Natural killer cell treated with Interleukin-12 subunit alpha and Interleukin-12 subunit beta and Interleukin-15 and Interleukin-18, amount 100 ng/mL, for 72 hours (primary cell): ENCODE measurements at regions not wholly inside any gene's neighbourhood (a gene's known extent, or its start where the extent isn't known, plus 50 kb on each side); places are given as distances from the start of the nearest gene placed in this dataset.
"Not testable (repeated sequence)": the region's sequence is repeated elsewhere in the genome, so short reads cannot be mapped to it uniquely, and the experiment has no call there.

Experiments
- ATAC-seq, 2 donors: fragments of 150-1000 bp; cut with Tn5 transposase in 1 of 2; sonication (Bioruptor Pico), chemical (Tn5 transposase) in 1 of 2; 2 replicates each; pipeline ENCODE4 v1.10.0; 2021
- DNase-seq: peaks from one replicate; pipeline ENCODE4 v3.0.0; 2022; ENCODE audit warnings: low spot score
- H3K27ac Mint-ChIP-seq, 2 donors: 1 replicate in 1 of 2; 2 replicates in 1 of 2; pipeline ENCODE4 v1.8.0; 2022; ENCODE audit warnings: mixed read lengths in 2 of 2, mild to moderate bottlenecking in 1 of 2, moderate library complexity in 1 of 2
- H3K27me3 Mint-ChIP-seq, 2 donors: 1 replicate in 1 of 2; 2 replicates in 1 of 2; pipeline ENCODE4 v1.8.0; 2022; ENCODE audit warnings: mixed read lengths in 2 of 2
- H3K36me3 Mint-ChIP-seq: one replicate; pipeline ENCODE4 v1.8.0; 2022; ENCODE audit warnings: mixed read lengths
- H3K4me1 Mint-ChIP-seq, 2 donors: 1 replicate in 1 of 2; 2 replicates in 1 of 2; pipeline ENCODE4 v1.8.0; 2022; ENCODE audit warnings: low read depth in 2 of 2, mixed read lengths in 2 of 2, mild to moderate bottlenecking in 1 of 2
- H3K4me3 Mint-ChIP-seq: one replicate; pipeline ENCODE4 v1.8.0; 2022; ENCODE audit warnings: mixed read lengths
- H3K9me3 Mint-ChIP-seq: 2 replicates; pipeline ENCODE4 v1.8.0; 2022; ENCODE audit warnings: mixed read lengths

DNA sequence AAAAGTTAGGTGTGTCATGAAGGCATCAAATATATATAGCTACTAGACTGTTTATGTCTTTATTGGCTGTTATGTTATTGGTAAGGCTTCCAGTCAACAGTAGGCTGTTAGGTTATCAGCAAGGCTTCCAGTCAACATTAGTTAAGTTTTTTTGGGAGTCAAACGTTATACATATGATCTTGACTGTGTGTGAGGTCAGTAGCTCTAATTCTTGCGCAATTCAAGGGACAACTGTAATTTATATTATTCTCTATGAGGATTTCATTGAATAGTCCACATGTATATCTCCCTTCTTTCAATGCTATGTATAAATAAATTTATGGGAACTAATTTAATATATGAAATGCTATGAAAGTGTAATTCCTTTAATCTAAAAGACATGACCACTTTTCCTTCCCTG, 757.5 kb upstream of the TMEFF2 start:
- Mint-ChIP-seq H3K27ac (no peak overlapping the region), H3K4me3 (no peak overlapping the region), H3K27me3 (no peaks in the 10 kb centered on the region), H3K9me3 (no peaks in the 10 kb centered on the region), H3K4me1 (no peaks in the 10 kb centered on the region), H3K36me3 (no peaks in the 10 kb centered on the region)
- no peak for DNase-seq
- no peak for ATAC-seq

DNA sequence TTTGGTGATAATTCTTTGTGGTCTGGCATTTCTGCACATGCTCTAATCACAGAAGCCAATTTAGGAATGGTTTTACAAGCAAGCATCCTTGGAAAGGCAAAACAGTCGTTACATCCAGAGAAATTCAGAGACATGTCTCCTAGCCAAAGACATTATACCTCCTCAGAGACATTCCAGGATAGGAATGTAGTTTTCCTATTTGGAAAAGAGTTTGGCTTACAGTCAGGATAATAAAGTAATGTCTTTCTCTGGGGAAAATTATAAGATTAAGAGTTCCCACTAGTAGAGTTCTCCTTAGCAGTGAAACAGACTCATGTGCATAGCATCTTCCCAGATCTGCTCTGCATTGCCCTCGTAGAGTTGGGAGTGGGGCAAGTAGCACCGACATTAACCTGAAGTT, 753.6 kb upstream of the TMEFF2 start:
- H3K27ac Mint-ChIP-seq, result no peak overlapping the region
- no peaks in the 10 kb centered on the region for H3K9me3 Mint-ChIP-seq
- no peak for ATAC-seq
- H3K4me3 Mint-ChIP-seq, result no peak overlapping the region
- DNase-seq, result no peak
- H3K27me3 Mint-ChIP-seq, result no peaks in the 10 kb centered on the region
- H3K36me3 Mint-ChIP-seq, result no peaks in the 10 kb centered on the region
- H3K4me1 Mint-ChIP-seq, result no peaks in the 10 kb centered on the region

DNA sequence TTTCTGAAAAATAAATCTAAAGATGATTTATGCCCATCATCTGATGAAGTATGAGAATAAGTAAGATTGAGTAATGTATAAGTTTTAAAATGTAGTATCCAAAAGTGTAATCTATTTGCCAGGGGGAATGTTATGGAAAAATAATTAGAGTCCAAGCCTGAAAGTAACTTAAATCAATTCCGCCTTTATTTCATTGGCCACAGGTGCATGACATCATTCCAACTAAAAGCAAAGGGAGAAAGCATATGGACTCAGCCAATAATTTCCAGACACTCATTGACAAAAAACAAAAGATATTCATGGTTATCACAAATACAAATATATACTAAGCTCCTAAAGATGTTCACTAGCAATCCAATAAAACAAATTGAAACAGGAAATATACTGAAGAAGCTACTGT, 752.6 kb upstream of the TMEFF2 start:
- Mint-ChIP-seq H3K27ac (no peak overlapping the region), H3K4me3 (no peak overlapping the region), H3K36me3 (no peaks in the 10 kb centered on the region), H3K27me3 (no peaks in the 10 kb centered on the region), H3K9me3 (no peaks in the 10 kb centered on the region), H3K4me1 (no peaks in the 10 kb centered on the region)
- ATAC-seq (no peak), DNase-seq (no peak)

DNA sequence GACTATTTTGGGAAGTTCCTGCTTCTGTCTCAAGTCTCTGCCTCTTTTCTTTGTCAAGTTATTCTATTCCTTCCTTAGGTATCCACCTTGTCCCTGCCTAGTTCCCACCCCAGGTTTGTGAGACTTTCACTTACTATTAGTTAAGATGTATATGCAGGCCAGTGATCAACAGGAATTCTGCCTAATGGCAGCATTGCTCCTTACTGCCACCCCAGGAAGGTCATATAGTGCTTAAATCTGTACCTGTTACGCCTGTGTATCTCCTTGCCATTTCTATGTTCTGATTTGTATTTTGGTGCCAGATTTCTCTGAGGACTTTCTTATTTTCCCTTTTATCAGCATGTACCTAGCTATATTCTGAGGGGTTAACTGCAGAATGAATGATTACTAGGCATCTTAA, 746.0 kb upstream of the TMEFF2 start:
- no peak for ATAC-seq
- no peaks in the 10 kb centered on the region for H3K27me3 Mint-ChIP-seq

DNA sequence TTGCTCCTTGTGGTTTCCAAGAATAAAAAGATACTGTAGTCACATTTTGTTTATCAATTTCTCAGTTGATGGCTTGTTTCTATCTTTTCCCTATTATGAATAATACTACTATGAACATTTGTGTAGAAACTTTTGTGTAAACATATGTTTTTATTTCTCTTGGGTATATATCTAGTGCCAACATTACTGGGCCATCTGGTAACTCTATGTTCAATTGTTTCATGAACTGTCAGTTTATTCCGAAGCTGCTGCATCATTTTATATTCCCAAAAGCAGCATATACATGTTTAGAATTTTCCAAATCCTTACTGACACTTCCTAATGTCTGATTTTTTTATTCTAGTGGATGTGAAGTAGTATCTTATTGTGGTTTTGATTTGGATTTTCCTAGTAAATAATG, 737.6 kb upstream of the TMEFF2 start:
- H3K4me3 Mint-ChIP-seq, result no peak overlapping the region
- no peak overlapping the region for H3K27ac Mint-ChIP-seq

More for the DNA sequence above, 746.0 kb upstream of the TMEFF2 start:
- Mint-ChIP-seq H3K4me3 (no peak overlapping the region), H3K9me3 (peaks cover 12% of the 10 kb centered on the region), H3K36me3 (peaks cover 16% of the 10 kb centered on the region), H3K4me1 (no peaks in the 10 kb centered on the region), H3K27ac (no peak overlapping the region)
- no peak for DNase-seq

DNA sequence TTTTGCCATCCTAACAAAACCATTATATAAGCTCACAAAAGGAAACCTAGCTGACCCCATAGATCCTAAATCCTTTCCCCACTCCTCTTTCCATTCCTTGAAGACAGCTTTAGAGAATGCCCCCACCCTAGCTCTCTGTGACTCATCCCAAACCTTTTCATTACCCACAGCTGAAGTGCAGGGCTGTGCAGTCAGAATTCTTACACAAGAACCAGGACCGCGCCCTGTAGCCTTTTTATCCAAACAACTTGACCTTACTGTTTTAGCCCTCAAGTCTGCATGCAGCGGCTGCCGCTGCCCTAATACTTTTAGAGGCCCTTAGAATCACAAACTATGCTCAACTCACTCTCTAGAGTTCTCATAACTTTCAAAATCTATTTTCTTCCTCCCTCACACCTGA, 726.9 kb upstream of the TMEFF2 start:
- not testable (repeated sequence) for ATAC-seq, H3K4me1 Mint-ChIP-seq, H3K36me3 Mint-ChIP-seq, H3K27me3 Mint-ChIP-seq, DNase-seq, H3K27ac Mint-ChIP-seq, H3K4me3 Mint-ChIP-seq
- peaks cover 15% of the 10 kb centered on the region for H3K9me3 Mint-ChIP-seq

More for the DNA sequence above, 737.6 kb upstream of the TMEFF2 start:
- H3K27me3 Mint-ChIP-seq, result no peaks in the 10 kb centered on the region
- H3K36me3 Mint-ChIP-seq, result peaks cover 14% of the 10 kb centered on the region
- ATAC-seq (no peak), DNase-seq (no peak)
- H3K9me3 Mint-ChIP-seq, result peaks cover 36% of the 10 kb centered on the region
- H3K4me1 Mint-ChIP-seq, result no peaks in the 10 kb centered on the region

DNA sequence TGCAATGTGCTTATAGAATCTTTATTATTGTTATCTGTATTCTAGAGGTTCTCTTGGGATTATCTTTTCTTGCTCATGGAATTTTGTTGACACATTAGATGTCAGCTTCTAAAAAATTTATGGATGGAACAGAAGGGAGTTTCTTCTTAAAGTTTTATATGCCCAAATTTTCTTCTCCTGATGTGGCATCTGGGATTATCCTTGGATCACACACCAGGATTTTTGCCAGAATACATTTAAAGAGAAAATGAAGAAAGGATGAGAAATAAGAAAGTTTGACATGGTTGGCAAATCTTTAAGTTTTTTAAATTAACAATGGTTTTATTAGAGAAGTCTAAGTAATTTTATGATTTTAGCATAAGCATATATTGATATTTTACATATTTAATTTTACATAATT, 706.7 kb upstream of the TMEFF2 start:
- no peak overlapping the region for H3K27ac Mint-ChIP-seq
- no peaks in the 10 kb centered on the region for H3K36me3 Mint-ChIP-seq
- ATAC-seq (no peak), DNase-seq (no peak)
- H3K9me3 Mint-ChIP-seq, result peaks cover 7% of the 10 kb centered on the region
- H3K27me3 Mint-ChIP-seq, result no peaks in the 10 kb centered on the region
- no peak overlapping the region for H3K4me3 Mint-ChIP-seq
- H3K4me1 Mint-ChIP-seq, result no peaks in the 10 kb centered on the region

DNA sequence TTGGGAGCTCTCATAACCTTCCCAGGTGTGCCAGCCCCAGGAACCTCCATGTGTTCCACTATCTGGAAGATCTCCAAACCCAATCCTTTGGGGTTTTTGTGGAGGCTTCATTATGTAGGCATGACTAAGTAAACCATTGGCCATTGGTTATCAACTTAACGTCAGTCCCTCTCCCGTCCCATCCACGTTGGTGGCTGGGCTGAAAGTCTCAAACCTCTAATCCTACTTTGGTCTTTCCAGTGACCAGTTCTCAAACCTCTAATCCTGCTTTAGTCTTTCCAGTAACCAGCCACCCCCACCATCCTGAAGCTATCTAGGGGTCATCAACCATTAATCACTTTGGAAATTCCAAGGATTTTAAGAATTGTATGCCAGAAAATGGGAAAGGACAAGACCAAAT, 704.7 kb upstream of the TMEFF2 start:
- no peak overlapping the region for H3K27ac Mint-ChIP-seq
- no peaks in the 10 kb centered on the region for H3K4me1 Mint-ChIP-seq
- H3K9me3 Mint-ChIP-seq, result peaks cover 7% of the 10 kb centered on the region
- no peaks in the 10 kb centered on the region for H3K36me3 Mint-ChIP-seq
- H3K27me3 Mint-ChIP-seq, result no peaks in the 10 kb centered on the region
- DNase-seq (no peak), ATAC-seq (no peak)
- no peak overlapping the region for H3K4me3 Mint-ChIP-seq

DNA sequence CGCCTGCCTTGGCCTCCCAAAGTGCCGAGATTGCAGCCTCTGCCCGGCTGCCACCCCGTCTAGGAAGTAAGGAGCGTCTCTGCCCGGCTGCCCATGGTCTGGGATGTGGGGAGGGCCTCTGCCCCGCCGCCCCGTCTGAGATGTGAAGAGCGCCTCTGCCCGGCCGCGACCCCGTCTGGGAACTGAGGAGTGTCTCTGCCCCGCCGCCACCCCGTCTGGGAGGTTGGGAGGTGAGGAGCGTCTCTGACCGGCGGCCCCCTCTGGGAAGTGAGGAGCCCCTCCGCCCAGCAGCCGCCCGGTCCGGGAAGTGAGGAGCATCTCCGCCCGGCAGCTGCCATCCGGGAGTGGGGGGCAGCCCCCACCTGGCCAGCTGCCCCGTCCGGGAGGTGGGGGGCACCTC, 699.2 kb upstream of the TMEFF2 start:
- not testable (repeated sequence) for H3K4me1 Mint-ChIP-seq, H3K27ac Mint-ChIP-seq, H3K9me3 Mint-ChIP-seq, H3K27me3 Mint-ChIP-seq, H3K4me3 Mint-ChIP-seq, DNase-seq, ATAC-seq, H3K36me3 Mint-ChIP-seq

DNA sequence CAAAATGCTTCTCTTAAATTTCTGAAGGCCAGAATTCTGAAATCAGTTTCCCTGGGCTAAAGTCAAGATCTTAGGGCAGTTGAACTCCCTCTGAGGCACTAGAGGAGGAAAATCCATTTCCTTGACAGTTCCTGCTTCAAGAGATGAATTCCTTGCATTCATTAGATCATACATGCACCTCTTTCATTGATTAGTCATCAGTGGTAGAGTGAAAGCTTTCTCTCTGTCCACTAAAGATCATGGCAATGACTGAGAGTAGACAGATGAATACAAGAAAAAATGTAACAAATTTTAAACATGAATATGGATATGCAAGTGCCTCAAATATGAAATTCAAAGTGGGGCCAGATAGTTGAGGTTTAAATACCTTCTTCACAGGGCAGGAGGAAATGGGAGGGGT, 693.4 kb upstream of the TMEFF2 start:
- no peak overlapping the region for H3K4me3 Mint-ChIP-seq
- H3K27me3 Mint-ChIP-seq, result no peaks in the 10 kb centered on the region
- peaks cover 2% of the 10 kb centered on the region for H3K9me3 Mint-ChIP-seq
- no peaks in the 10 kb centered on the region for H3K4me1 Mint-ChIP-seq
- no peak for DNase-seq
- H3K36me3 Mint-ChIP-seq, result no peaks in the 10 kb centered on the region
- no peak for ATAC-seq
- no peak overlapping the region for H3K27ac Mint-ChIP-seq

DNA sequence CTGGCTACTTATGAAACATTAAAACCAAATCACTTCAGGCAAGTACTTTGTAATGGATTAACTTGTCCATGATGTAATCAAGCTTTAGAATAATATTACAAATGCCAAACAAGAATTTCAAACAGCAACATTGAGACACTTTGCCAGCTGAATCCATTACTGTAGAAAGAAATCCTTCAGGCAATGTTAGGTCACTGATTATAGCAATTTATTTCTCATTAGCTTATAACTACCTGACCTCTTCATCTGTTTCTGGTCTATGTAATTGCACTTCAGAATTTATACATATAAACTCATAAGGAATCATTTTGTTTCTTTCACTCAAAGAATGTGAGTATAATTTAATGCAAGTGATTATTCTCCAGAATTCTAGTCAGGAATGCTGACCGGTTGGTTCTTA, 692.6 kb upstream of the TMEFF2 start:
- no peak for DNase-seq
- H3K9me3 Mint-ChIP-seq, result peaks cover 2% of the 10 kb centered on the region
- H3K4me3 Mint-ChIP-seq, result no peak overlapping the region
- H3K36me3 Mint-ChIP-seq, result no peaks in the 10 kb centered on the region
- H3K4me1 Mint-ChIP-seq, result no peaks in the 10 kb centered on the region
- no peak for ATAC-seq
- H3K27ac Mint-ChIP-seq, result no peak overlapping the region
- H3K27me3 Mint-ChIP-seq, result no peaks in the 10 kb centered on the region

DNA sequence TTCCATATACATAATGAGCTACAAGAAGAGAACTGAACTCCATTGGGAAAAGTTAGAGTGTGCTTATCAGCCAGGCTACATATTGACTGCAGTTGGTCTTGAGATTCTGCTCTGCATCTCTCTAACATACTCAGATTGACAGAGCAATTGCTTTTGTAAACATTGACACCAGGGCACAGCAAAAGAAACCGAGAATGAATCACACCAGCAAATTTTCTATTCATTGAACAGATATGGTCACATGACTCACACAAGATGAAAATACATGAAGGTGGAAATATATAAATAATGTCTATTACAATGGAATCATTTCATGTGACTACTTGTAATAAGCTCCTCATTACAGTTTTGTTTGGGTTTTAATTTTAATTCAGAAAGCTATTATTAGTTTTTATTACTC, 691.9 kb upstream of the TMEFF2 start:
- no peaks in the 10 kb centered on the region for H3K36me3 Mint-ChIP-seq
- no peak for DNase-seq

DNA sequence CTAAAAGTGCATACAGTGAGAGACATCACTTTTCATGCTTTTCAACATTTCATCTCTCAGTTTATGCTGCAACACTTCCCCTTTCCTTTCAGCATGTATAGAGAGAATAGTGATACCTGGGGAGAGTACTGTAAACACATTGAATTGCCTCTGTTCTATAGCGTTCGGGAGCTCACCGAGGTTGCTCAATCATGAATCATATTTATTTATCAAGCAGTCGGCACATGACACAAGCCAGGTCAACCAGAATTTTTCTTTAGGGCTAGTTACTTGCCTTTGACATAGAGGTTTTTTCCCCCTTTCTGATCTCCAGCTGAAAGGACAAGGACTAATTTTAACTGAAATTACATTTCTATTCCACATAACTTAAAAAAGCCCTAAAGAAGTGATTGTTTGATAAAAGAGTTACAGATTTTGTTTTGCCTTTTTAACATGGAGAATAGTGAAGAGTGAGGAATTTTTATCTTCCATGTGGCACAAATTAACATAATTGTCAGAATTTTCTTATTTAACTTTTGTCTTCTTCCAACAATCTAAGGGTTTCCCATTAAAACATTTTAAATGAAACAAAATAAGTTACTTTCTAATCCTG, 690.9 kb upstream of the TMEFF2 start:
- Mint-ChIP-seq H3K9me3 (peaks cover 2% of the 10 kb centered on the region), H3K4me3 (no peak overlapping the region), H3K27me3 (no peaks in the 10 kb centered on the region), H3K4me1 (no peaks in the 10 kb centered on the region), H3K36me3 (no peaks in the 10 kb centered on the region), H3K27ac (no peak overlapping the region)
- ATAC-seq, result no peak
- no peak for DNase-seq

More for the DNA sequence above, 691.9 kb upstream of the TMEFF2 start:
- Mint-ChIP-seq H3K27ac (no peak overlapping the region), H3K9me3 (peaks cover 2% of the 10 kb centered on the region), H3K4me3 (no peak overlapping the region), H3K27me3 (no peaks in the 10 kb centered on the region), H3K4me1 (no peaks in the 10 kb centered on the region)
- no peak for ATAC-seq

DNA sequence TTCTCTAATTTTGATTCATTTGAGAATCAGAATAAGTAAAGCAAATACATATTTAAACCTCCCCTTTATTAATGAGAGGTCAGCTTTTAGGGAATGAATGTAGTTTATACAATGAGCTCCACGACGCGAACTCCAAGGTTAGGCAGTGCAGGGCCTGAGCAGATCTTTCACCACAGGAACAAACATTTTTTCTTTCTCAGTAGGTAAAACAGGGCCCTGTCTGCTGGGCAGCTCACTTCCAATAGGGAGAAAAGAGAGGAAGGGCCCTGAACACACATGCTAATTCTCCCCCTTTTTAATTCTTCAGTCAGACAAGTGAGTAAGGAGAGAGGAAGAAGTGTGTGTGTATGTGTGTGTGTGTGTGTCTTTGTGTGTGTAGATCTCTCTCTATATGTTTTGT, 682.4 kb upstream of the TMEFF2 start:
- Mint-ChIP-seq H3K4me1 (no peaks in the 10 kb centered on the region), H3K27ac (no peak overlapping the region), H3K4me3 (no peak overlapping the region), H3K27me3 (no peaks in the 10 kb centered on the region), H3K9me3 (peaks cover 7% of the 10 kb centered on the region), H3K36me3 (no peaks in the 10 kb centered on the region)
- DNase-seq (no peak), ATAC-seq (no peak)

DNA sequence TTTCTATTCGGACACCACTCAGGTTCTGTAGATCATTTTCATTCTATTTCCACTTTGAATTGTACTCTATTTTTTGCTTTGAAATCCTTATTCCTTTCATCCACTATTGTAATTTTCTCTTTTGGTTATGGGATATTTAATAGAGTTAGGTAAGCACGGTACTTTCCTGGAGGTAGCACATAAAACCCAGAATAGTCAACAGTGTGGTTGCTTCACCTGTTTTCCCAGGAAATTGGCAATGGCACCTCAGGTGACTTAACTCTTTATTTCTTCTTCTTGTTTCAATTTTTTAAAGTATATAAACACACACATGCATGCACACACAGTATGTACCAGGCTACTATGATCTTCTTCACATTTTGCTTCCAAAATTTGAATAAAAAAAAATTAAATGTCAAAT, 682.0 kb upstream of the TMEFF2 start:
- H3K4me1 Mint-ChIP-seq, result no peaks in the 10 kb centered on the region
- DNase-seq (no peak), ATAC-seq (no peak)
- no peak overlapping the region for H3K4me3 Mint-ChIP-seq
- H3K9me3 Mint-ChIP-seq, result peaks cover 8% of the 10 kb centered on the region
- H3K27me3 Mint-ChIP-seq, result no peaks in the 10 kb centered on the region
- H3K36me3 Mint-ChIP-seq, result no peaks in the 10 kb centered on the region
- H3K27ac Mint-ChIP-seq, result no peak overlapping the region
